ENCODE measurements at regions not wholly inside any gene's neighbourhood (a gene's known extent, or its start where the extent isn't known, plus 50 kb on each side); places are given as distances from the start of the nearest gene placed in this dataset.
"Not testable (repeated sequence)": the region's sequence is repeated elsewhere in the genome, so short reads cannot be mapped to it uniquely, and the experiment has no call there.

GRCh38 chr6:121895731-121896130, 460.3 kb downstream of the GJA1 start:
- not testable (repeated sequence) for H3K27me3 Mint-ChIP-seq, H3K36me3 Mint-ChIP-seq, H3K9me3 Mint-ChIP-seq, H3K4me1 Mint-ChIP-seq, H3K4me3 Mint-ChIP-seq, H3K27ac Mint-ChIP-seq

GRCh38 chr6:121896363-121896762, 460.9 kb downstream of the GJA1 start:
- no peak overlapping the region for H3K4me3 Mint-ChIP-seq
- no peaks in the 10 kb centered on the region for H3K4me1 Mint-ChIP-seq
- no peak overlapping the region for H3K27ac Mint-ChIP-seq
- no peaks in the 10 kb centered on the region for H3K36me3 Mint-ChIP-seq
- H3K9me3 Mint-ChIP-seq, result peaks cover 0 to 5% (median 0%) of the 10 kb centered on the region in 3 donors
- H3K27me3 Mint-ChIP-seq, result no peaks in the 10 kb centered on the region

- no peak overlapping the region for H3K27ac Mint-ChIP-seq
- no peaks in the 10 kb centered on the region for H3K36me3 Mint-ChIP-seq
- H3K4me3 Mint-ChIP-seq, result no peak overlapping the region
These were observed 461.3 kb downstream of the GJA1 start for GRCh38 chr6:121896771-121897170.

GRCh38 chr6:121897337-121897760, 461.9 kb downstream of the GJA1 start:
- Mint-ChIP-seq H3K36me3 (no peaks in the 10 kb centered on the region), H3K4me1 (no peaks in the 10 kb centered on the region), H3K27me3 (no peaks in the 10 kb centered on the region), H3K9me3 (peaks cover 0 to 2% (median 0%) of the 10 kb centered on the region in 3 donors), H3K27ac (no peak overlapping the region), H3K4me3 (no peak overlapping the region)

More at GRCh38 chr6:121896771-121897170, 461.3 kb downstream of the GJA1 start:
- Mint-ChIP-seq H3K9me3 (peaks cover 0 to 3% (median 0%) of the 10 kb centered on the region in 3 donors), H3K27me3 (no peaks in the 10 kb centered on the region), H3K4me1 (no peaks in the 10 kb centered on the region)

DNA sequence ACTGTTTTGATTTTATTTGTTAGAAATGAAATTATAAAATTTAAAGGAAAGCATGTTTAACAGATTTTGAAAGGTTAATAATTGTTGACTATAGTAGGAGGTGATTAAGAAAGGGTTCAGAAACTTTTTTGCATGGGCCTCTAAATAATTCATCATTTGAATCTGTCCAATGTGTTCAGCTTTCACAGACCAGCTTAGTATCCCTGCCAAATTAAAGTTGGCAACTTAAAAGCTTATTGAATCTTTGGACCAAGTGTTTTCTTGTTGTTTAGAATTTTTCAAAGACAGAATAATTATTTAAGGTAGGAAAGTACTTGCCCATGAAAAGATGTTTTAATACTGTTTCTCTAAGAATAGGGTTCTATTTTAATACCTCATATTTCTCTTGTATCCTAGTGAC, 466.0 kb downstream of the GJA1 start:
- Mint-ChIP-seq H3K27me3 (no peaks in the 10 kb centered on the region), H3K4me1 (no peaks in the 10 kb centered on the region), H3K9me3 (peaks cover 0 to 6% (median 2%) of the 10 kb centered on the region in 3 donors), H3K27ac (no peak overlapping the region), H3K4me3 (no peak overlapping the region), H3K36me3 (no peaks in the 10 kb centered on the region)

- peaks cover 3% of the 10 kb centered on the region for H3K36me3 Mint-ChIP-seq
- peaks cover 0 to 8% (median 7%) of the 10 kb centered on the region in 3 donors for H3K9me3 Mint-ChIP-seq
- H3K27me3 Mint-ChIP-seq, result no peaks in the 10 kb centered on the region
- no peaks in the 10 kb centered on the region for H3K4me1 Mint-ChIP-seq
- H3K27ac Mint-ChIP-seq, result no peak overlapping the region
- H3K4me3 Mint-ChIP-seq, result no peak overlapping the region
These were observed 469.1 kb downstream of the GJA1 start for GRCh38 chr6:121904559-121904958.

DNA sequence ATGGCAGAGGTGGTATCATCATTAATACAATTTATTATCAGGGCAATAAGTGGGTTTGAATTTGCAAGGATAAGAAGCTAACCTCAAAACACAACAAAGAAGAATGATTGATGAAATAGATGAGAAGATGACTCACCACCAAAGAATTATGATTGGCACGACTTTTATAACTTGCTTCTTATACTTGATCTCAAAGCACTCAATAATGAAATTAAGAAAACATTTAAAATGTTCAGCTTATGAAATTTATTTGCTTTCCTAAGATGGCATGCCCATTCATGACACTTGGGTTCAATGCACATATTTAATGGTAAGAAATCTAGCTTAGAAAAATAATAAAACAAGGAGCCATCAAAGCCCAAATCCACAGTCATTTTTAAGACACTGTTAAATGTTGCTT, 477.5 kb downstream of the GJA1 start:
- peaks cover 0 to 1% (median 0%) of the 10 kb centered on the region in 3 donors for H3K4me1 Mint-ChIP-seq
- H3K4me3 Mint-ChIP-seq, result no peak overlapping the region
- H3K27me3 Mint-ChIP-seq, result no peaks in the 10 kb centered on the region
- H3K27ac Mint-ChIP-seq, result no peak overlapping the region
- H3K9me3 Mint-ChIP-seq, result peaks cover 0 to 8% (median 8%) of the 10 kb centered on the region in 3 donors
- peaks cover 2% of the 10 kb centered on the region for H3K36me3 Mint-ChIP-seq

DNA sequence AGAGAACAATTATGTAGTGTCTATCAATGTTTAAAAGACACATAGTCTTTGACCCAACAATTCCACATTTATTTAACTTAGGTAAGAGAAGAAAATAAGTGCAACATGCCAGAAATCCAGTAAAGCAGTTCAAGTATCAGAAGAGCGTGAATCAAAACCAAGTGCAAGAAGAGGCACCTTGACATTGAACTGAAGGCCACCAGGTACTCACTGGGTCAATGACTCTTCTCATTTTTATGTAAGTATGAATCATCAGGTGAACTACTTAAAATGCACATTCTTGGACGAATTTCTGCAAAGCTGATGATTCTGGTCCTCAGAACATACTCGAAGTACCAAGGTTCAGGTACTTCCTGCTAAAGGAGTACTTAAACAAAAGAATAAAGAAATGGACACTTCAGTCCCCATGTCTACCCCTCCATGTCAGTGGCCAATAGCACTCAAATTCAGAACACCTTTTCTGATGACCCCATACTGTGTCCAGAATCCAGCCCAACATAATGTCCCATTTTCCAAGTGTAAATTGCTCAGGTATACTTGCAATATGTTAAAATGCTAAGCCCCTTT, 481.9 kb downstream of the GJA1 start:
- Mint-ChIP-seq H3K4me1 (peaks cover 0 to 1% (median 0%) of the 10 kb centered on the region in 3 donors), H3K4me3 (no peak overlapping the region), H3K27me3 (no peaks in the 10 kb centered on the region), H3K36me3 (no peaks in the 10 kb centered on the region), H3K9me3 (peaks cover 0 to 5% (median 2%) of the 10 kb centered on the region in 3 donors), H3K27ac (no peak overlapping the region)

DNA sequence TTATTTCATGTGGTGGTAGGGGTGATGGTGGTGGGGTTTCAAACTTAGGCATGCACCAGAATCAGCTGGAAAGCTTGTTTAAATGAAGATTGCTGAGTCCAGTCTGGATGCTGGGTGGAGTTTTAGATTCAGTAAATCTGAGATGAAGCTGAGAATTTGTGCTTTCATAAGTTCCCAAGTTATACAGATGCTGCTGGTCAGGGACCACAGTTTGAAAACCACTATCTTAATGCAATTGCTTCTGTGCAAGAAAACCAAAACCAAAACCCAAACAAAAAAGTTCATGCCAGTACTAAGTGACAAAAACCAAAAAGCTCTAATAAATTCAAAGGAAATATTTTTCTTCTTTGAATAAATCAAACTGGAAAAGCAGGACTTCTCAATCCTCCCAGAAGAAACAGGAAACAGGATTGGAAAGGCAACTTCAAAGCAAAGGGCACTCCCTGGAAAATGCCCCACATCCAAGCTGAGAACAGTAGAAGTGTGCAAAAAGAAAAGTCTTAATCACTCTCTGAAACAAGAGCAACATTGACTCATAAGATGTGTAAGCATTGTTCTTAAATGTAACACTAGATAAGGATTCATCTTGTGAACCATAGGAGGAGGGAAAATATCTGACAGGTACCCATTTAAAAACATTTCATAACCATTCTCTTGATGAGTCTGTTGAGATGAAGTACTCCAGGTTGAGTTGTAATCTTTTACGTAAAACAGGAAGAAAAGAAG, 481.5 kb upstream of the HSF2 start:
- Mint-ChIP-seq H3K36me3 (no peaks in the 10 kb centered on the region), H3K4me3 (no peak overlapping the region), H3K4me1 (peaks cover 0 to 1% (median 0%) of the 10 kb centered on the region in 3 donors), H3K9me3 (peaks cover 0 to 5% (median 2%) of the 10 kb centered on the region in 3 donors), H3K27me3 (no peaks in the 10 kb centered on the region), H3K27ac (no peak overlapping the region)

DNA sequence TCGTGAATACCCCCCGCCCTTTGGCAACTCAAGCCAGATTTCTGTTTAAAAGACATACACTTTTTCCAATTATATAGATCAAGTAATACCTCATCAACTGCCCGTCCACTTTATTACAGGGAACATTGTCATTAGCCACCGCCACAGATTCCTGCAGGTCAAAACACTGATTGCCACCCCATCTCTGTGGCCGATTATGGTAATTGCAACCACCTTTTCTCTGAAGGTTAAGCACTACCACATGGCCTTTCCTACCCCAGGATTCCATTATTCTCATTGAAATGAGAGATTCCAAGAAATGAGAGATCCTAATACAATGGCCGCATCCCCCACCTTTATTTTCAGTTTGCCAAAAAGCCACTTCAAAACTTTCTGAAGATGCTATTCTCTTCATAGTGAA, 478.8 kb upstream of the HSF2 start:
- H3K36me3 Mint-ChIP-seq, result no peaks in the 10 kb centered on the region
- no peak overlapping the region for H3K27ac Mint-ChIP-seq
- H3K9me3 Mint-ChIP-seq, result peaks cover 0 to 5% (median 2%) of the 10 kb centered on the region in 3 donors
- no peaks in the 10 kb centered on the region for H3K27me3 Mint-ChIP-seq
- no peak overlapping the region for H3K4me3 Mint-ChIP-seq
- H3K4me1 Mint-ChIP-seq, result peaks cover 0 to 1% (median 0%) of the 10 kb centered on the region in 3 donors

DNA sequence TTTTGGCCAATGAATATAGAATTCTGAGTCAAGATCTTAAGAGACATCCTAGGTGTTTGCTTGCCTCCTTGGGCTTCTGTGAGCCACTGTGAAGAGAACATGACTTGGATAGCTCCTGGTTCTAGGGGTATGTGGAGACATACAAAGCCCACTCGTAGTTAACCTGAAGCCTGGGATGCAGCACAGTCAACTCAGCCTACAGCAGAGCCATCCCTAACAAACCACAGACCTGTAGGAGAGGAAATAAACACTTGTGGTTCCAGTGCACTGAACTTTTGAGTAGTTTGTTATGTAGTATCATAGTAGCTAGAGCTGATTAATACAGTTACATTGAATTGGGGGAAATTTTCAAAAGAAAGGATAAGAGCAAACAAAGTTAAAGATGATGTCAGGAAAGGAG, 474.4 kb upstream of the HSF2 start:
- Mint-ChIP-seq H3K4me1 (no peaks in the 10 kb centered on the region), H3K27ac (no peak overlapping the region), H3K27me3 (no peaks in the 10 kb centered on the region), H3K36me3 (no peaks in the 10 kb centered on the region), H3K4me3 (no peak overlapping the region), H3K9me3 (peaks cover 0 to 7% (median 2%) of the 10 kb centered on the region in 3 donors)

DNA sequence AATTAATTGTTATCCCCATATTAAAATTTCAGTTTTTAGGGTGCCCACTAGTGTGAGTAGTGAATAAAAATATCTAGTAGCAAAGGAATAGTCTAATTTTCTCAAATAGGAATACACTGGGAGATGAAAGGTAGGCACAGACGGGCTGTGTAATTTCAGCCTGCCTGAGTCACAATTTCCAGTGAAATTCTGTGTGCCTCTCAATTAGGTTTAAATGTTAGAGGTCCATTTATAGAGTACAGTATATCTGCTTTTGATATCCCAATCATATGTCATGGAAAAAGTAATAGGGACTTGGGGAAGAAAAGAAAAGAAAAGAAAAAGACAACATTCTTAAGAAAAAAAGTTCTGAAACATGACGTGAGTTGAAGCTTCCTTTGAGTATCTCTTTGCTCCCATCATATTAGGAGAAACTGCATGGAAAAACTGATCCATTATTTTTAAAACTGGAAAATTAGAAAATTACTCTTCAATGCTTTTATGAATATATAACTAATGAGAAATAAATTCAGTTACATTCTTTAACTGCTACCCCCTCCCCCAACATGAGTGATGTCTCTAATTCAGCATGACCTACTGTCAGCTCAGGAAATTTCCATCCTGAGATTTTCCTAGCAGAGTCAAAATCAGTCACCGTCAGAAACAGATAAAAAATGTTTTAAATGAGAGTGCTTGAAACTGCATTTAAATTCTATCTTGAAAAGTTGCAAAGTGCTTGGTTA, 473.8 kb upstream of the HSF2 start:
- H3K36me3 Mint-ChIP-seq, result no peaks in the 10 kb centered on the region

GRCh38 chr6:121929301-121929700, 470.2 kb upstream of the HSF2 start:
- no peaks in the 10 kb centered on the region for H3K36me3 Mint-ChIP-seq
- H3K4me3 Mint-ChIP-seq, result no peak overlapping the region
- peaks cover 0 to 3% (median 2%) of the 10 kb centered on the region in 3 donors for H3K9me3 Mint-ChIP-seq
- H3K27me3 Mint-ChIP-seq, result no peaks in the 10 kb centered on the region
- H3K4me1 Mint-ChIP-seq, result no peaks in the 10 kb centered on the region
- no peak overlapping the region for H3K27ac Mint-ChIP-seq

More for the DNA sequence above, 473.8 kb upstream of the HSF2 start:
- Mint-ChIP-seq H3K4me1 (no peaks in the 10 kb centered on the region), H3K27ac (no peak overlapping the region), H3K9me3 (peaks cover 0 to 3% (median 2%) of the 10 kb centered on the region in 3 donors), H3K4me3 (no peak overlapping the region), H3K27me3 (no peaks in the 10 kb centered on the region)

- H3K4me1 Mint-ChIP-seq, result no peaks in the 10 kb centered on the region
- H3K4me3 Mint-ChIP-seq, result no peak overlapping the region
- H3K9me3 Mint-ChIP-seq, result peaks cover 0 to 2% (median 1%) of the 10 kb centered on the region in 3 donors
- no peaks in the 10 kb centered on the region for H3K27me3 Mint-ChIP-seq
- no peak overlapping the region for H3K27ac Mint-ChIP-seq
- H3K36me3 Mint-ChIP-seq, result no peaks in the 10 kb centered on the region
These were observed 467.1 kb upstream of the HSF2 start for GRCh38 chr6:121932076-121932991.
